BJ (cell line): ENCODE measurements at regions not wholly inside any gene's neighbourhood (a gene's known extent, or its start where the extent isn't known, plus 50 kb on each side); places are given as distances from the start of the nearest gene placed in this dataset.

Source experiments
- CTCF ChIA-PET: fragments of 350-600 bp; formaldehyde crosslinking; extraction: SDS; loops from one replicate; lab custom pipeline; 2021; ENCODE audit warnings: antibody characterized with exemption, inconsistent platforms; lab: Yijun Ruan, JAX
- POLR2A ChIA-PET: fragments of 300-600 bp; sonication (Branson Sonifier 250); formaldehyde crosslinking; extraction: SDS; loops from one replicate; lab custom pipeline; 2021; ENCODE audit warnings: antibody characterized with exemption; lab: Charles Lee
- DNase-seq: peaks from one replicate; pipeline ENCODE4 v3.0.0-alpha.2; 2011; ENCODE audit warnings: low read depth
- H3K27me3 ChIP-seq: 2 replicates; pipeline ENCODE4 v1.6.0; 2011; ENCODE audit warnings: low read length; ENCODE audit not compliant: control insufficient read depth, insufficient read depth
- H3K36me3 ChIP-seq: 2 replicates; pipeline ENCODE4 v1.5.1; 2011; ENCODE audit warnings: low read length; ENCODE audit not compliant: control insufficient read depth, insufficient read depth
- H3K4me3 ChIP-seq: 2 replicates; pipeline ENCODE4 v1.5.1; 2011; ENCODE audit warnings: low read depth, mild to moderate bottlenecking, control low read depth, low read length
- TF ChIP-seq, protein P1 (sequence below): IDR thresholded peaks from 2 replicates; pipeline ENCODE4 v1.5.1; 2011; ENCODE audit warnings: low read depth, mild to moderate bottlenecking, control low read depth, inconsistent platforms, low read length, moderate library complexity; ENCODE audit not compliant: insufficient read depth

DNA sequence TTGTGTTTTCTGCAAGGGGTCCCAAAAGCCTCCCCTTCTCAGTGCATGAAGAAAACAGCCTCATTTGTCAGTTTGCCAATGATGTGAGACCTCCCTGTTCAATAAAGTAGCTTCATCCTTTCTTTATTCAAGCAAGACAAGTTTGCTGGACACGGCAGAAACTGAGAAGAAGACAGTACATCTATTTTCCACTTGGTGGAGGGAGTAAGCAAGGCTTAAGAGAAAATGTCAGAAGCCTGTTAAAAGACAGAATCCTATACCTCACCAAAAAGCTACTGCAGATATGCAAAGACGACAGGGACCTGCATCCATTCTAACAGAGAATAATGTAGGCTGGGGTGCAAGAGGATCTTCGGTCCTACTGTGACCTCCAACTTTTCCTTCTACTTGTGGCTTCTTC, 506.8 kb upstream of the VRK2 start:
- no peak for DNase-seq
- Histone ChIP-seq H3K4me3 (no peak overlapping the region), H3K27me3 (no peaks in the 10 kb centered on the region), H3K36me3 (no peaks in the 10 kb centered on the region)
- CTCF ChIA-PET = interaction anchor here (1.2 kb wide), 1 partner anchor 29 kb away, joined by 3 read pairs; no protein-coding TSS in a partner anchor
- POLR2A ChIA-PET = no interaction called here
- TF ChIP-seq, protein P1, sequence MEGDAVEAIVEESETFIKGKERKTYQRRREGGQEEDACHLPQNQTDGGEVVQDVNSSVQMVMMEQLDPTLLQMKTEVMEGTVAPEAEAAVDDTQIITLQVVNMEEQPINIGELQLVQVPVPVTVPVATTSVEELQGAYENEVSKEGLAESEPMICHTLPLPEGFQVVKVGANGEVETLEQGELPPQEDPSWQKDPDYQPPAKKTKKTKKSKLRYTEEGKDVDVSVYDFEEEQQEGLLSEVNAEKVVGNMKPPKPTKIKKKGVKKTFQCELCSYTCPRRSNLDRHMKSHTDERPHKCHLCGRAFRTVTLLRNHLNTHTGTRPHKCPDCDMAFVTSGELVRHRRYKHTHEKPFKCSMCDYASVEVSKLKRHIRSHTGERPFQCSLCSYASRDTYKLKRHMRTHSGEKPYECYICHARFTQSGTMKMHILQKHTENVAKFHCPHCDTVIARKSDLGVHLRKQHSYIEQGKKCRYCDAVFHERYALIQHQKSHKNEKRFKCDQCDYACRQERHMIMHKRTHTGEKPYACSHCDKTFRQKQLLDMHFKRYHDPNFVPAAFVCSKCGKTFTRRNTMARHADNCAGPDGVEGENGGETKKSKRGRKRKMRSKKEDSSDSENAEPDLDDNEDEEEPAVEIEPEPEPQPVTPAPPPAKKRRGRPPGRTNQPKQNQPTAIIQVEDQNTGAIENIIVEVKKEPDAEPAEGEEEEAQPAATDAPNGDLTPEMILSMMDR = no peak

DNA sequence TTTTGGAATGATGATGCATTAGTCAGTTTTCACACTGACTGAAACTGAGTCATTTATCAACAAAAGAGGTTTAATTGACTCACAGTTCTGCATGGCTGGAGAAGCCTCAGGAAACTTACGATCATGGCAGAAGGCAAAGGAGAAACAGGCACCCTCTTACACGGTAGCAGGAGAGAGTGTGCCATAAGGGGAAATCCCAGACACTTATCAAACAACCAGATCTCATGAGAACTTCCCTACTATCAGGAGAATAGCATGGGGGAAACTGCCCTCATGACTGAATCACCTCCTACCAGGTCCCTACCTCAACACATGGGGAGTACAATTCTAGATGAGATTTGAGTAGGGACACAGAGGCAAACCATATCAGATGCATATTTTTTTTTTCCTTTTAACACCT, 504.5 kb upstream of the VRK2 start:
- H3K4me3 ChIP-seq = no peak overlapping the region

DNA sequence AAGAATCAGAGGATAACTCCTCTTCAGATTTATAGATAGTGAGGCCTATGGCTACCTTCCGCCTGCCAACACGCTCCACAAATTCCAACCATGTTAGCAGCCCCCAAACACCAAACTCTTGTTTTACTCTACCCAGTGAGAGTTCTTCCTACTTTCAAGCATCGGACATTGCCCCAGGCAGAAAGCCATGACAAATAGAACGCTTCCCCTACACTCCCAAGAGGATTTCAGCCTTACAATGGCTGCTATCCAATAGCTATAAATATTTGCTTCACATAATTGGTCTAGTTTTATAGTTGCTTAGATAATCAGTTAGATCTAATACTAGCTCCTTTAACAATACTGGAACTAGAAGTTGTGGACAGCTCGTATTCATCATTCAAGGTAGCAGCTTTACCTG, 503.4 kb upstream of the VRK2 start:
- Histone ChIP-seq H3K36me3 (no peaks in the 10 kb centered on the region), H3K27me3 (no peaks in the 10 kb centered on the region), H3K4me3 (no peak overlapping the region)
- TF ChIP-seq, protein P1 = no peak
- ChIA-PET POLR2A (no interaction called here), CTCF (no interaction called here)
- DNase-seq = no peak

More for the DNA sequence above, 504.5 kb upstream of the VRK2 start:
- CTCF ChIA-PET = no interaction called here
- no peaks in the 10 kb centered on the region for H3K36me3 ChIP-seq
- TF ChIP-seq, protein P1 = no peak
- no peaks in the 10 kb centered on the region for H3K27me3 ChIP-seq
- POLR2A ChIA-PET = no interaction called here
- DNase-seq = no peak

DNA sequence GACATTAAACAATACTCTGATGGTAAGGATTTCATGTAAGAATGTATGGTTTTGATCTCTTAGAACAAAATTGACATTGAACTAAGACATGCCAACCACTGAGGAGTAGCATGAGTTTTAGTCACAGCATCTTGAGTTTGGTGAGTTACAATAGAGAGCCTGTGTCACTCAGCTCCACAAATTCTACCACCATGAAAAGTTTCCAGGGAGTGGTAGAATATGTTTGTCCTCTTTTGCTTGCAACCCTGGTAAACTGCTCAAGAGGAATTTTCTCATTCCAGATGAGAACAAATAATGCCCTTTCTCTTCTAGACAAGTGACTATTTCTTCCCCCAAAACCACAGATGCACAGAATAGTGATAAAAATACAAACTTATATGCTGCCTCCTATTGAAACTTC, 502.0 kb upstream of the VRK2 start:
- no peaks in the 10 kb centered on the region for H3K36me3 ChIP-seq
- CTCF ChIA-PET = no interaction called here
- TF ChIP-seq, protein P1 = no peak
- H3K27me3 ChIP-seq = no peaks in the 10 kb centered on the region
- H3K4me3 ChIP-seq = no peak overlapping the region
- POLR2A ChIA-PET = no interaction called here
- DNase-seq = no peak

DNA sequence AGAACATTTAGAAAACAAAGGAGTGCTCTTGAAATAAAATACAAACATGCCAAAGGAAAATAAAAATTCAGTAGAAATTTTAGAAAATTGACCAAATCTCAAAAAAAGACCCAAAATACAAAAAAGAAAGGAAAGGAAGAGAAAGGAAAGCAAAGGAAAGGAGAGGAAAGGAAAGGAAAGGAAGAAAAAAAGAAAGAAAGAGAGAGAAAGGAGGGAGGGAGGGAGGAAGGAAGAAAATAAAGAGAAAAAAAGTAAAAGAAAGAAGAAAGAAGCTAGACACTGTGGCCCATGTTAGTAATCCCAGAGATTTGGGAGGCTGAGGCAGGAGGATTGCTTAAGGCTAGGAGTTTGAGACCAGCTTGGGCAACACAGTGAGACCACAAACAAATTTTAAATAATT, 500.1 kb upstream of the VRK2 start:
- ChIA-PET POLR2A (no interaction called here), CTCF (no interaction called here)
- no peak for DNase-seq
- TF ChIP-seq, protein P1 = no peak
- Histone ChIP-seq H3K4me3 (no peak overlapping the region), H3K27me3 (no peaks in the 10 kb centered on the region), H3K36me3 (no peaks in the 10 kb centered on the region)
